ENCODE measurements at regions not wholly inside any gene's neighbourhood (a gene's known extent, or its start where the extent isn't known, plus 50 kb on each side); places are given as distances from the start of the nearest gene placed in this dataset.

DNA sequence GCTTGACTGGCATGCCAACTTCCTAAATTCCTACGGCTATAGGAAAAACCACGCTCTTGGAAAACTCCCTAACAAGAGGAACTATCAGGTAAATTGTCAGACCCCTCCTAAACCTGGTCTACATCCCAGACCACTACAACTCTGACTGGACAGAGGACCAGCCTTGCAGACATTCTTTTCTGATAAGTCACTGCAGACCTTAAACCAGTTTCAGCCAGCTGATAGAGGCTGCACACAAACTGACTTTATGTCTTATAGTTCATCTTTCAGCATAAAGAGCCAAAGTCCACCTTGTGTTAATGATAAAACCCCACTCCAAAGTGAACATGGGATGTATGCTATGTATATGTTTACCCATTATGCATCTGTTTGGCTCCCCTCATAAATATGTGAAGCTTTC, 166.6 kb downstream of the KTN1 start:
- TF ChIP-seq POLR2A (IDR thresholded peaks at IDR 0.05; ENCODE audit: low read depth, low read length) (no peak), POLR2AphosphoS5 (IDR thresholded peaks at IDR 0.05; ENCODE audit: low read depth, low read length) (no peak)
